Naive B cell (primary cell): ENCODE measurements at regions not wholly inside any gene's neighbourhood (a gene's known extent, or its start where the extent isn't known, plus 50 kb on each side); places are given as distances from the start of the nearest gene placed in this dataset.
"Not testable (repeated sequence)": the region's sequence is repeated elsewhere in the genome, so short reads cannot be mapped to it uniquely, and the experiment has no call there.

Experiments
- ATAC-seq, 2 donors: fragments of 150-1000 bp; cut with Tn5 transposase; 2 replicates each; pipeline ENCODE4 v1.10.0; 2021; ENCODE audit warnings: low read depth in 2 of 2, mild to moderate bottlenecking in 2 of 2, moderate library complexity in 2 of 2
- DNase-seq: peaks from one replicate; pipeline ENCODE4 v3.0.0; 2022
- H3K27ac Mint-ChIP-seq, 6 donors: one replicate each; pipeline ENCODE4 v1.8.0; 2020 to 2022; ENCODE audit warnings: mild to moderate bottlenecking in 6 of 6, mixed read lengths in 6 of 6, moderate library complexity in 5 of 6, inconsistent platforms in 2 of 6
- H3K27me3 Mint-ChIP-seq, 3 donors: one replicate each; pipeline ENCODE4 v1.8.0; 2021 to 2022; ENCODE audit warnings: mixed read lengths in 3 of 3, mild to moderate bottlenecking in 1 of 3
- H3K36me3 Mint-ChIP-seq, 2 donors: one replicate each; pipeline ENCODE4 v1.8.0; 2020 to 2022; ENCODE audit warnings: mixed read lengths in 2 of 2, inconsistent platforms in 1 of 2, mild to moderate bottlenecking in 1 of 2
- H3K4me1 Mint-ChIP-seq, 3 donors: one replicate each; pipeline ENCODE4 v1.8.0; 2020 to 2022; ENCODE audit warnings: mixed read lengths in 3 of 3, inconsistent platforms in 1 of 3, mild to moderate bottlenecking in 1 of 3, moderate library complexity in 1 of 3
- H3K4me3 Mint-ChIP-seq, 8 donors: one replicate each; pipeline ENCODE4 v1.8.0; 2020 to 2022; ENCODE audit warnings: mild to moderate bottlenecking in 8 of 8, mixed read lengths in 8 of 8, moderate library complexity in 8 of 8, inconsistent platforms in 2 of 8
- H3K9me3 Mint-ChIP-seq, 7 donors: one replicate each; pipeline ENCODE4 v1.8.0; 2020 to 2022; ENCODE audit warnings: mixed read lengths in 7 of 7, mild to moderate bottlenecking in 5 of 7, inconsistent platforms in 2 of 7, moderate library complexity in 1 of 7

DNA sequence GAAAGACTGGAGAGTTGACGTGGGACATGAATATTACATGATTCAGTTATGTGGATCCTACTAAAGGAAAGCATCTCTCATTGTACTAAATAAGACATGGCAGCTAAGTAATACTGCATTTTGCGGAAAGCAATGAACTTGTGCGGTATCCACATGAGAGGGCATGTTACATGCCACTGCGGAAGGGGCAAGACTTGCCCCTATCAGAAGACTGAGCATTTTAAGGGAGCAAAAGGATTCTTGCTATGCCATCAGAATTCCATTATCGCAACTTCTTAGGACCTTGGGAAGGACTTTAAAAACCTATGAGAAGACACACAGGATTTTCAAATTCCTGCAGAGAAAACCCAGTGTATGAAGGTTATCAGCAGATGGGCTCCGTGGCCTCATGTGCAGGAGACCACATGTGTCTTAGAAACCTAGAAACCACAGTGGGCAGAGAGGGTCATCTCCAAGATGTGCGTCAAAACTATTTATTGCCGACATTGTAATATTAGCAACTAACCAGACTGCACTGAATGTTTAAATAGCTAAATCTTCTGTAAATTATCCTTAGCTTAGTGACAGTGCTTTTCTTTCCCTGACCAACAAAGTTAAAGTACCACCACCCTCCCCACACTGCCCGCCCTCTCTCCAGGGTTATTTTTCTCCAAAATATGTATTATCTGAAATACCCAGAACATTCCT is 457.7 kb downstream of the ICE1 start:
- no peak for DNase-seq
- H3K36me3 Mint-ChIP-seq = peaks cover 0 to 15% of the 10 kb centered on the region in 2 donors
- H3K27me3 Mint-ChIP-seq = peaks cover 17 to 38% (median 20%) of the 10 kb centered on the region in 3 donors
- H3K9me3 Mint-ChIP-seq = peaks cover 0 to 4% (median 0%) of the 10 kb centered on the region in 7 donors
- no peak overlapping the region for H3K27ac Mint-ChIP-seq
- no peak overlapping the region for H3K4me3 Mint-ChIP-seq
- ATAC-seq = no peak
- no peaks in the 10 kb centered on the region for H3K4me1 Mint-ChIP-seq

DNA sequence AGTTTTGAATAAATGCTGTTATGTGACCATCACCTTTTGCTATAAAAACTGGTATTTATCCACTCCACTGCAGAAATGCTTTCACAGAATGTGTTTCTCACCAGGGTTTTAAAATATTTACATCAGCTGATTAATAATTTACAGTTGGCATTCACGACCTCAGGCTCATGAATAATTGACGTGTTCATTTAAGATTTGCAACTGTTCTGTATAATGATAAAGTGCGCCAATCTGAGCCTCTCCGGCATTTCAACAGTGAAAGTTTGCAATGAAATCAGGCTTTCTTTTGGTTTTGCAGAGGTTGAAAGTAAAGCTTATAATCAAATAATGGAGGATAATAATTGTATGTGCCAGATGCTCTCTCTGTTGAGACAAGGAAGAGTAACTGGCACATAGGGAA is 434.9 kb downstream of the ICE1 start:
- Mint-ChIP-seq H3K27me3 (no peaks in the 10 kb centered on the region), H3K27ac (no peak overlapping the region), H3K4me3 (no peak overlapping the region), H3K36me3 (no peaks in the 10 kb centered on the region), H3K4me1 (no peaks in the 10 kb centered on the region), H3K9me3 (peaks cover 0 to 4% (median 0%) of the 10 kb centered on the region in 7 donors)
- DNase-seq = no peak
- no peak for ATAC-seq

DNA sequence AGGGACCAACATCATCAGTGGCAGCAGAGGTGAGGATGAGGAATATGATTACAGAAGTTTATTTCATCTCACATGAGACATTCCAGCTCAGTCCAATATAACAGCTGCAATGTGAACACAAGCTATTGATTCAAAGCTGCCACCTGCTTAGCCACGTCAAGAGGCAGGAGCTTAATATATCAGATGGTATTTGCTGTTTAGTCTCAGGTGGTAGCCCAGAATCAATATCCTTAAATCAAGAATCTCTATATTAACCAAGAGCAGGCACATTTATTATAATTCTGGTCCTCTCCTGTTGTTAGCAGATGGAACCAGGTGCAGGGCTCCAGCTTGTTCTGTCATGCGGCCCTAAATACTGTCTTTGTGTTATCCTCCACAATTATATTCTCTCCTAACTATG is 431.6 kb downstream of the ICE1 start:
- no peak for DNase-seq
- Mint-ChIP-seq H3K27me3 (peaks cover 0 to 1% (median 0%) of the 10 kb centered on the region in 3 donors), H3K4me3 (no peak overlapping the region), H3K36me3 (no peaks in the 10 kb centered on the region), H3K27ac (no peak overlapping the region), H3K9me3 (peaks cover 0 to 5% (median 0%) of the 10 kb centered on the region in 7 donors), H3K4me1 (no peaks in the 10 kb centered on the region)
- no peak for ATAC-seq

DNA sequence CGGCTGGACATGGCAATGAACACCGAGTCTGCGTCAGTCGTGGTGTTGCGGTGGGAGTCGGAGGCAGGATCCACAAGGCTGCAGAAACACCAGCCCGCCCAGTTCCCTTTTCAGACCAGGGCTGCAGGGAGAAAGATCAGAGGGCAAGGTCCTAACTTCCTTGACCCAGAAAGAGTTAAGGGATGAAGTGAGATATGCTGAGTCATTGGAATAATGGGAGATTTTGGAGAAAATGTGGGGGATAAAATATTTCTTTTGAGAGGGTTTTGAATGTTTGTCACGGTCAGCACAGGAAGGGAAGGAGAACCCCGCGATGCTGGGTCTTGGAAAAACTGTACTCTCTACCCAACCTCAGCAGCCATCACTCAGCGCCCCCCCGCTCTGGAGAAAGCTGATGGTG is 416.0 kb downstream of the ICE1 start:
- no peak for ATAC-seq
- no peak for DNase-seq
- H3K36me3 Mint-ChIP-seq = no peaks in the 10 kb centered on the region
- no peak overlapping the region for H3K4me3 Mint-ChIP-seq
- H3K4me1 Mint-ChIP-seq = peaks cover 0 to 4% (median 0%) of the 10 kb centered on the region in 3 donors
- H3K27me3 Mint-ChIP-seq = no peaks in the 10 kb centered on the region
- peak overlapping the region in 1 of 6 donors; percentile 24 for H3K27ac Mint-ChIP-seq
- H3K9me3 Mint-ChIP-seq = peaks cover 0 to 4% (median 0%) of the 10 kb centered on the region in 7 donors

DNA sequence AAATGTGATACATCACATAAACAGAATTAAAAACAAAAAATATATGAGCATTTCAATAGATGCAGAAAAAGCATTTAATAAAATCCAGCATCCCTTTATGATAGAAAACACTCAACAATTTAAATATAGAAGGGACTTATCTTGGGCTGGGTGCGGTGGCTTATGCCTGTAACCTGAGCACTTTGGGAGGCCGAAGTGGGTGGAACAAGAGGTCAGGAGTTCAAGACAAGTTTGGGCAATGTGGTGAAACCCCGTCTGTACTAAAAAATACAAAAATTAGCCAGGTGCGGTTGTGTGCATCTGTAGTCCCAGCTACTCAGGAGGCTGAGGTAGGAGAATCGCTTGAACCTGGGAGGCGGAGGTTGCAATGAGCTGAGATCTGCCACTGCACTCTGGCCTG is 409.1 kb downstream of the ICE1 start:
- H3K27ac Mint-ChIP-seq, ATAC-seq, H3K36me3 Mint-ChIP-seq, H3K9me3 Mint-ChIP-seq, DNase-seq, H3K4me1 Mint-ChIP-seq, H3K4me3 Mint-ChIP-seq: not testable (repeated sequence)
- H3K27me3 Mint-ChIP-seq = peaks cover 0 to 10% (median 6%) of the 10 kb centered on the region in 3 donors

DNA sequence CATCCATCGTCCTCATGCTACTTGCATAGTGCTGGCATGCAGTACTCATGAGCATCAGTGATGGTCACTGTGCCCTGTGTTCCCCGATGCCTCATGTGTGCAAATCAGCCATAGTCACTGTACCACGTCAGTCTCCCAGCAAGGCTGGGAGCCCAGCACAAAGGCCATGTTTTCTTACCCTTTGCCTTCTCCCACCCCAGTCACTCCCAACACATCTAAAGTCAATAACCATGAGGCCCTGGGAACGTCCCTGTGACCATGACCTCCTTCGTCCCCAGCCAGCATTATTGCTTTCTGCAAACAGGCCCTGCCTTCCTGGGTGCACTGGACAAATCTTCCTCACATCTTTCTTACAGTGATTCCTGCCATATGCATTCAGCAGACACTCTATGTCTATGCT is 406.1 kb downstream of the ICE1 start:
- ATAC-seq = no peak
- Mint-ChIP-seq H3K27ac (no peak overlapping the region), H3K27me3 (peaks cover 0 to 16% (median 14%) of the 10 kb centered on the region in 3 donors), H3K36me3 (no peaks in the 10 kb centered on the region), H3K4me1 (no peaks in the 10 kb centered on the region), H3K9me3 (peaks cover 0 to 5% (median 0%) of the 10 kb centered on the region in 7 donors), H3K4me3 (no peak overlapping the region)
- DNase-seq = no peak

DNA sequence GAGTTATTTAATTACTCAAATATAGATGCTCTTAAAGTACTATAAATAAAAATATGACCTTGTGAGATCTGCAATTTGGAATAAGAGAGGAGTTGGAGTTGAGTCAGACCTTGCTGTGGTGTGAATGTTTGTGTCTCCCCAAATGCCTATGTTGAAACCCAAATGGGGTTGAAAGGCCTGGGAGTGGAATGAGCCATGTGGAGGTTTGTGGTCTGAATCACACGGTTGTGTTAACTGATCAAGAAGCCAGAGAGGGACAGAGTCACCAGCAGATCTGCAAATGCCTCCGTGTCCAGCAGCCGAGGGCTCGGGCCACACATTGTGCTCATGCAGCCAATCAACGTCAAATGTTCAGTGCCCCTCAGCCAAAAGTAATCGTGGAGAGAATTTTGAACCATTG is 404.4 kb downstream of the ICE1 start:
- Mint-ChIP-seq H3K27ac (no peak overlapping the region), H3K27me3 (peaks cover 0 to 18% (median 16%) of the 10 kb centered on the region in 3 donors), H3K36me3 (no peaks in the 10 kb centered on the region), H3K9me3 (peaks cover 0 to 5% (median 1%) of the 10 kb centered on the region in 7 donors), H3K4me1 (no peaks in the 10 kb centered on the region), H3K4me3 (no peak overlapping the region)
- ATAC-seq (no peak), DNase-seq (no peak)

DNA sequence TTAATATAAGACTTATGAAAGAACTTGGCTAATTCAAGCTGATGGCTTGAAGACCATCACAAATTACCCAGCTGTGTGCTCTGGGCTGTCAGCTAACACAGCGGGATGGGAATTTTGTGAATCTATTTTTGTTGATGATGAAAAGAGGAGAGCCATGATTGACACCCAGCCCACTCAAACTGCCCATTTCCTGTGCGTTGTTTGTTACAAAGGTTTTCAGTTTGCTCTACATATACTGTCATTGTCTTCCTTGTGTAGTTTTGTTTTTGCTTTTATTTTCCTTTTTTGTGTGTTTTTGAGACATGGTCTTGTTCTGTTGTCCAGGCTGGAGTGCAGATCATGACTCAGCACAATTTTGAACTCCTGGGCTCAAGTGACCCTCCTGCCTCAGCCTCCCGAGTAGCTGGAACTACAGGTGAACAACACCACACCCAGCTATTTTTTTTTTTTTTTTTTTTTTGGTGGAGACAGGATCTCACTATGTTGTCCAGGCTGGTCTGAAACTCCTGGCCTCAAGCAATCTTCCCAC is 400.3 kb downstream of the ICE1 start:
- Mint-ChIP-seq H3K27me3 (peaks cover 0 to 9% (median 8%) of the 10 kb centered on the region in 3 donors), H3K36me3 (no peaks in the 10 kb centered on the region), H3K9me3 (peaks cover 0 to 5% (median 0%) of the 10 kb centered on the region in 7 donors), H3K4me3 (no peak overlapping the region), H3K27ac (no peak overlapping the region), H3K4me1 (no peaks in the 10 kb centered on the region)
- ATAC-seq (no peak), DNase-seq (no peak)

DNA sequence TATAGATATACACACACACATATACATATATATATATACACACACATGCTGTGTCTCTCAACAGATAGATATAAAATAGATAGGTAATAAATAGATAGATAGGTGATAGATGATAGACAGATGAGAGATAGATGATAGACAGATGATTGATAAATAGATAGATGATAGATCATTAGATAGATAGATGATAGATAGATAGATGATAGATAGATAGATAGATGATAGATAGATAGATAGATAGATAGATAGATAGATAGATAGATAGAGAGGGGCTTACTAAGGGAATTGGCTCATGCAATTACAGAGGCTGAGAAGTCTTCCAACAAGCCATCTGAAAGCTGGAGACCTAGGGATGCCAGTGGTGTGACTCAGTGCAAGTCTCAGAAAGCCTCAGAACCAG is 394.5 kb downstream of the ICE1 start:
- DNase-seq (no peak), ATAC-seq (no peak)
- peaks cover 0 to 3% (median 0%) of the 10 kb centered on the region in 7 donors for H3K9me3 Mint-ChIP-seq
- H3K27me3 Mint-ChIP-seq = peaks cover 0 to under 1% (median 0%) of the 10 kb centered on the region in 3 donors
- no peaks in the 10 kb centered on the region for H3K36me3 Mint-ChIP-seq
- no peaks in the 10 kb centered on the region for H3K4me1 Mint-ChIP-seq
- H3K4me3 Mint-ChIP-seq = peak overlapping the region in 1 of 8 donors; percentile 47
- H3K27ac Mint-ChIP-seq = no peak overlapping the region

DNA sequence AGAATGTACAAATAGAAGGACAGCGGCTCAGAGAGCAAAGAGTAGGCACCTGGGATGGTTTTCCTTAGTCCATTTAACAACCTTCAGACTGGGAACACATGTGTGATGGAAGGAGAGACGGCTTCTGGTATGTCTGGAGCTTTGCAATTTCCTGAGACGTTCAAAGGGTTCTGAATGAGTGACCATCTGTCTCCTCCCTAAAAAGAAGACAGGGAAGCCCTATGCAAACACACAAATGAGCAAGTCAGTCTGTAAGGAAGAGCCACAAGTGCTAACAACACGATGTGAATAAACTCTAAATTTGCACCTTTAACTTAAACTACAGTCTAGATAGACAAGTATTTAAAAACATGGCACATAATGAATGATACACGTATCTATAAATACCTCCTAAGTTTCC is 391.0 kb downstream of the ICE1 start:
- no peak for ATAC-seq
- DNase-seq = no peak
- Mint-ChIP-seq H3K9me3 (peaks cover 0 to 1% (median 0%) of the 10 kb centered on the region in 7 donors), H3K27ac (no peak overlapping the region), H3K4me1 (no peaks in the 10 kb centered on the region), H3K4me3 (no peak overlapping the region), H3K27me3 (no peaks in the 10 kb centered on the region), H3K36me3 (no peaks in the 10 kb centered on the region)

DNA sequence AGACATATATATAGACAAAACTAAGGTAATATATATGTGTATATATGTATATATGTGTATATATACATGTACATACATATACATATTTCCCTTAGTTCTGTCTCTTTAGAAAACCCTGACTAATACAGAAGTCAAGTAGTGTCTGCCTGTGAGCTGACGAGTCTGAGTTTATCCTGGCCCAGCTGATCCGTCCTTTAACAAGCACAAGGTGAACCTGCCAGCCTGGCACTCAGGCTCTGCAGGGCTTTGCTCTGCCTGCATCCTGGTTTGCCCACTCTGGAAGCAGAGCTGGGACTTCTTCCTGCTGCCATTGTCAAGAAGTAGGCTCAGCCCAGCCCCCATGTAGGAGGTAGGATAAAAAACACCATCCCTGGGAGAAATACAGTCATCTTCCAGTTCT is 388.0 kb downstream of the ICE1 start:
- Mint-ChIP-seq H3K27me3 (no peaks in the 10 kb centered on the region), H3K4me3 (no peak overlapping the region), H3K36me3 (no peaks in the 10 kb centered on the region), H3K4me1 (no peaks in the 10 kb centered on the region), H3K9me3 (no peaks in the 10 kb centered on the region), H3K27ac (peak overlapping the region in 1 of 6 donors; percentile 15)
- DNase-seq (no peak), ATAC-seq (no peak)

DNA sequence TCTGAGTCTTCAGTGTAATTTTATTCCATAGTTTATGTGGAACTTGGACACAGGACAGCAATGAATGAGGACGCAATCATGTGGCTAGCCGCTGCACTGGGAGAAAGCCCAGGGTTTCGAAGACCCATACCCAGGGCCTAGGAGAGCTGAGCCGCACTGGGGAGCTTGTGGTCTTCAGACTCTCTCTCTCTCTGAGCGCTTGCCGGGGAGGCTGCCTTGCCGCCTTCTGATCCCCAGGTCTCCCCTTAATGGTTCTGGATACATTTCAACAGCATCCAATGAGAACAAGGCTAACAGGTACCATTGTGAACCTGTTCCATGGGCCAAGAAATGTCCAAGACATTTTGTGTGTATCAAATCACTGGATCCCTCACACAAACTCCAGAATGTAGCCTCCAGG is 383.4 kb downstream of the ICE1 start:
- H3K36me3 Mint-ChIP-seq = no peaks in the 10 kb centered on the region
- no peaks in the 10 kb centered on the region for H3K27me3 Mint-ChIP-seq
- H3K27ac Mint-ChIP-seq = no peak overlapping the region
- peaks cover 0 to 7% (median 0%) of the 10 kb centered on the region in 7 donors for H3K9me3 Mint-ChIP-seq
- no peak overlapping the region for H3K4me3 Mint-ChIP-seq
- no peak for DNase-seq
- ATAC-seq = no peak
- no peaks in the 10 kb centered on the region for H3K4me1 Mint-ChIP-seq

DNA sequence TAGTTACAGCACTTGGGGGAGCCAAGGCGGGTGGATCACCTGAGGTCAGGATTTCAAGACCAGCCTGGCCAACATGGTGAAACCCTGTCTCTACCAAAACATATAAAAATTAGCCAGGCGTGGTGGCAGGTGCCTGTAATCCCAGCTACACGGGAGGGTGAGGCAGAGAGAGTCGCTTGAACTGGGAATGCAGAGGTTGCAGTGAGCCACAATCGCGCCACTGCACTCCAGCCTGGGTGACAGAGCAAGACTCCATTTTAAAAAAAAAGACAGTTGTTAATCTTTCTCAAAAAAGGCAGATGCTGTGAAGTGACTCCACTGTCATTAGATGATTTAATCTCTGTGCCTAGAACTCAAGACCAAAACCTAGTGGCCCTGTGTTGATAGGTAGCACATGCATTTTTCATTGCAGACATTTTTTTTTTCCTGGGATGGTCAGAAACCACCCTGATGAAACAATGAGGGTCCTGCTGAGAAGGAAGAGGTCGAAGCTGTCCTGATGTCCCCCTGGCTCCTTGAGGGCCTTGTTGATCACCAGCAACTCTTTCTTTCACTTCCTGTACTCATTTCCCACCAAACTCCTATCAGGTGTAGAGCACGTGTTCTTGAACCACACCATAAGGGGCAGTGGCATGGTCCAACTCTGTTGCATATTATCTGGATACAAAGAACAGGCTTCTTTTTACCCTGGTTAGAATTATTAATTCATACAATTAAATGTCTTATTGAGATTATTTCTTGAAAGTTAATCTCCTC is 382.2 kb downstream of the ICE1 start:
- DNase-seq (no peak), ATAC-seq (no peak)
- Mint-ChIP-seq H3K4me1 (no peaks in the 10 kb centered on the region), H3K9me3 (peaks cover 0 to 7% (median 0%) of the 10 kb centered on the region in 7 donors), H3K4me3 (no peak overlapping the region), H3K27ac (no peak overlapping the region), H3K36me3 (no peaks in the 10 kb centered on the region), H3K27me3 (no peaks in the 10 kb centered on the region)
